Stimulated activated naive CD8-positive, alpha-beta T cell treated with anti-CD3 and anti-CD28 coated beads, Interleukin-15, Interleukin-2, amounts not matched to agents 100 ng/mL and 50 ng/mL, for 24 hours (primary cell): ENCODE measurements at regions not wholly inside any gene's neighbourhood (a gene's known extent, or its start where the extent isn't known, plus 50 kb on each side); places are given as distances from the start of the nearest gene placed in this dataset.
"Not testable (repeated sequence)": the region's sequence is repeated elsewhere in the genome, so short reads cannot be mapped to it uniquely, and the experiment has no call there.

ENCODE experiments used
- H3K27ac Mint-ChIP-seq: one replicate; pipeline ENCODE4 v1.8.0; 2021; ENCODE audit warnings: mild to moderate bottlenecking, mixed read lengths
- H3K27me3 Mint-ChIP-seq: one replicate; pipeline ENCODE4 v1.8.0; 2021; ENCODE audit warnings: mixed read lengths
- H3K36me3 Mint-ChIP-seq: one replicate; pipeline ENCODE4 v1.8.0; 2021; ENCODE audit warnings: low read depth, mixed read lengths
- H3K4me1 Mint-ChIP-seq: one replicate; pipeline ENCODE4 v1.8.0; 2021; ENCODE audit warnings: low read depth, mixed read lengths
- H3K4me3 Mint-ChIP-seq: one replicate; pipeline ENCODE4 v1.8.0; 2021; ENCODE audit warnings: mild to moderate bottlenecking, mixed read lengths
- H3K9me3 Mint-ChIP-seq: one replicate; pipeline ENCODE4 v1.8.0; 2021; ENCODE audit warnings: mixed read lengths

GRCh38 chr5:66441351-66441750 is 154.8 kb upstream of the MAST4 start:
- no peaks in the 10 kb centered on the region for H3K9me3 Mint-ChIP-seq
- no peak overlapping the region for H3K4me3 Mint-ChIP-seq
- H3K36me3 Mint-ChIP-seq: no peaks in the 10 kb centered on the region
- no peak overlapping the region for H3K27ac Mint-ChIP-seq
- no peaks in the 10 kb centered on the region for H3K27me3 Mint-ChIP-seq
- H3K4me1 Mint-ChIP-seq: peaks cover 13% of the 10 kb centered on the region

GRCh38 chr5:66442951-66443445 is 153.2 kb upstream of the MAST4 start:
- Mint-ChIP-seq H3K27me3 (no peaks in the 10 kb centered on the region), H3K36me3 (no peaks in the 10 kb centered on the region), H3K4me3 (no peak overlapping the region), H3K27ac (no peak overlapping the region), H3K9me3 (peaks cover 6% of the 10 kb centered on the region), H3K4me1 (peaks cover 13% of the 10 kb centered on the region)

GRCh38 chr5:66443462-66444130 is 152.6 kb upstream of the MAST4 start:
- H3K4me1 Mint-ChIP-seq: peaks cover 13% of the 10 kb centered on the region
- H3K9me3 Mint-ChIP-seq: peaks cover 11% of the 10 kb centered on the region
- H3K27me3 Mint-ChIP-seq: no peaks in the 10 kb centered on the region
- H3K36me3 Mint-ChIP-seq: no peaks in the 10 kb centered on the region
- no peak overlapping the region for H3K4me3 Mint-ChIP-seq
- H3K27ac Mint-ChIP-seq: no peak overlapping the region

GRCh38 chr5:66448070-66448469 is 148.1 kb upstream of the MAST4 start:
- H3K9me3 Mint-ChIP-seq: peaks cover 20% of the 10 kb centered on the region
- not testable (repeated sequence) for H3K4me3 Mint-ChIP-seq, H3K27ac Mint-ChIP-seq, H3K36me3 Mint-ChIP-seq, H3K4me1 Mint-ChIP-seq
- peaks cover 12% of the 10 kb centered on the region for H3K27me3 Mint-ChIP-seq

GRCh38 chr5:66450237-66450636 is 146.0 kb upstream of the MAST4 start:
- Mint-ChIP-seq H3K27me3 (peaks cover 15% of the 10 kb centered on the region), H3K27ac (no peak overlapping the region), H3K4me1 (no peaks in the 10 kb centered on the region), H3K36me3 (peaks cover 3% of the 10 kb centered on the region), H3K4me3 (no peak overlapping the region), H3K9me3 (peaks cover 20% of the 10 kb centered on the region)

- no peak overlapping the region for H3K27ac Mint-ChIP-seq
- peaks cover 20% of the 10 kb centered on the region for H3K9me3 Mint-ChIP-seq
- no peak overlapping the region for H3K4me3 Mint-ChIP-seq
- peaks cover 15% of the 10 kb centered on the region for H3K27me3 Mint-ChIP-seq
- H3K36me3 Mint-ChIP-seq: peaks cover 3% of the 10 kb centered on the region
- H3K4me1 Mint-ChIP-seq: no peaks in the 10 kb centered on the region
Measured at GRCh38 chr5:66450988-66451387, 145.2 kb upstream of the MAST4 start.

- H3K27ac Mint-ChIP-seq: no peak overlapping the region
- H3K9me3 Mint-ChIP-seq: peaks cover 20% of the 10 kb centered on the region
- H3K27me3 Mint-ChIP-seq: peaks cover 15% of the 10 kb centered on the region
- no peak overlapping the region for H3K4me3 Mint-ChIP-seq
- H3K36me3 Mint-ChIP-seq: peaks cover 3% of the 10 kb centered on the region
- no peaks in the 10 kb centered on the region for H3K4me1 Mint-ChIP-seq
Measured at GRCh38 chr5:66452109-66452508, 144.1 kb upstream of the MAST4 start.

- Mint-ChIP-seq H3K27me3 (peaks cover 22% of the 10 kb centered on the region), H3K9me3 (peaks cover 5% of the 10 kb centered on the region), H3K36me3 (peaks cover 3% of the 10 kb centered on the region), H3K4me3 (no peak overlapping the region), H3K27ac (no peak overlapping the region), H3K4me1 (no peaks in the 10 kb centered on the region)
Measured at GRCh38 chr5:66454186-66455078, 141.8 kb upstream of the MAST4 start.

- H3K36me3 Mint-ChIP-seq: no peaks in the 10 kb centered on the region
- H3K4me3 Mint-ChIP-seq: no peak overlapping the region
- H3K9me3 Mint-ChIP-seq: no peaks in the 10 kb centered on the region
- peaks cover 25% of the 10 kb centered on the region for H3K27me3 Mint-ChIP-seq
- H3K27ac Mint-ChIP-seq: no peak overlapping the region
- no peaks in the 10 kb centered on the region for H3K4me1 Mint-ChIP-seq
Measured at GRCh38 chr5:66459728-66460127, 136.5 kb upstream of the MAST4 start.

- peaks cover 12% of the 10 kb centered on the region for H3K27me3 Mint-ChIP-seq
- H3K36me3 Mint-ChIP-seq: no peaks in the 10 kb centered on the region
- peaks cover 6% of the 10 kb centered on the region for H3K9me3 Mint-ChIP-seq
- H3K4me3 Mint-ChIP-seq: no peak overlapping the region
- H3K27ac Mint-ChIP-seq: no peak overlapping the region
- no peaks in the 10 kb centered on the region for H3K4me1 Mint-ChIP-seq
Measured at GRCh38 chr5:66467564-66467963, 128.6 kb upstream of the MAST4 start.

GRCh38 chr5:66469684-66470083 is 126.5 kb upstream of the MAST4 start:
- H3K4me3 Mint-ChIP-seq: no peak overlapping the region
- peaks cover under 1% of the 10 kb centered on the region for H3K27me3 Mint-ChIP-seq
- peaks cover 6% of the 10 kb centered on the region for H3K9me3 Mint-ChIP-seq
- no peaks in the 10 kb centered on the region for H3K36me3 Mint-ChIP-seq
- H3K27ac Mint-ChIP-seq: no peak overlapping the region
- no peaks in the 10 kb centered on the region for H3K4me1 Mint-ChIP-seq

- Mint-ChIP-seq H3K36me3 (no peaks in the 10 kb centered on the region), H3K4me1 (no peaks in the 10 kb centered on the region), H3K9me3 (peaks cover 6% of the 10 kb centered on the region), H3K4me3 (no peak overlapping the region), H3K27ac (no peak overlapping the region), H3K27me3 (no peaks in the 10 kb centered on the region)
Measured at GRCh38 chr5:66472010-66472409, 124.2 kb upstream of the MAST4 start.

GRCh38 chr5:66475731-66476130 is 120.5 kb upstream of the MAST4 start:
- Mint-ChIP-seq H3K27me3 (peaks cover 4% of the 10 kb centered on the region), H3K36me3 (no peaks in the 10 kb centered on the region), H3K27ac (no peak overlapping the region)

GRCh38 chr5:66477596-66477995 is 118.6 kb upstream of the MAST4 start:
- Mint-ChIP-seq H3K36me3 (no peaks in the 10 kb centered on the region), H3K27ac (no peak overlapping the region), H3K27me3 (peaks cover 4% of the 10 kb centered on the region), H3K9me3 (peaks cover 8% of the 10 kb centered on the region), H3K4me3 (no peak overlapping the region), H3K4me1 (no peaks in the 10 kb centered on the region)

More at GRCh38 chr5:66475731-66476130, 120.5 kb upstream of the MAST4 start:
- Mint-ChIP-seq H3K4me3 (no peak overlapping the region), H3K4me1 (no peaks in the 10 kb centered on the region), H3K9me3 (peaks cover 3% of the 10 kb centered on the region)

- peaks cover 4% of the 10 kb centered on the region for H3K9me3 Mint-ChIP-seq
- no peaks in the 10 kb centered on the region for H3K4me1 Mint-ChIP-seq
- peaks cover 8% of the 10 kb centered on the region for H3K27me3 Mint-ChIP-seq
- H3K4me3 Mint-ChIP-seq: no peak overlapping the region
- no peak overlapping the region for H3K27ac Mint-ChIP-seq
- no peaks in the 10 kb centered on the region for H3K36me3 Mint-ChIP-seq
Measured at GRCh38 chr5:66494437-66494836, 101.8 kb upstream of the MAST4 start.
